Activated CD8-positive, alpha-beta T cell treated with anti-CD3 and anti-CD28 coated beads for 36 hours (primary cell): ENCODE measurements at regions not wholly inside any gene's neighbourhood (a gene's known extent, or its start where the extent isn't known, plus 50 kb on each side); places are given as distances from the start of the nearest gene placed in this dataset.

Experiments
- ATAC-seq: fragments of 200-7000 bp; cut with Tn5 transposase; one replicate; pipeline ENCODE4 v1.10.0; 2021; ENCODE audit warnings: mild to moderate bottlenecking, moderate library complexity
- CTCF ChIA-PET: fragments of 350-600 bp; sonication (Branson Sonifier 250); formaldehyde crosslinking; loops from one replicate; lab custom pipeline; 2021; ENCODE audit warnings: antibody characterized with exemption; lab: Charles Lee
- POLR2A ChIA-PET: fragments of 350-600 bp; sonication (Branson Sonifier 250); formaldehyde crosslinking; loops from one replicate; lab custom pipeline; 2021; ENCODE audit warnings: antibody characterized with exemption; lab: Charles Lee
- DNase-seq: peaks from one replicate; pipeline ENCODE4 v3.0.0-alpha.2; 2020
- H3K27ac Mint-ChIP-seq: one replicate; pipeline ENCODE4 v1.8.0; 2021; ENCODE audit warnings: mild to moderate bottlenecking, mixed read lengths
- H3K27me3 Mint-ChIP-seq: one replicate; pipeline ENCODE4 v1.8.0; 2021; ENCODE audit warnings: mixed read lengths
- H3K36me3 Mint-ChIP-seq: one replicate; pipeline ENCODE4 v1.8.0; 2021; ENCODE audit warnings: low read depth, mixed read lengths
- H3K4me1 Mint-ChIP-seq: one replicate; pipeline ENCODE4 v1.8.0; 2021; ENCODE audit warnings: low read depth, mixed read lengths
- H3K4me3 Mint-ChIP-seq: one replicate; pipeline ENCODE4 v1.8.0; 2021; ENCODE audit warnings: mild to moderate bottlenecking, moderate library complexity, mixed read lengths
- H3K9me3 Mint-ChIP-seq: one replicate; pipeline ENCODE4 v1.8.0; 2021; ENCODE audit warnings: mixed read lengths
- intact Hi-C: fragments of 100-400 bp; cut with micrococcal nuclease; formaldehyde crosslinking; loops from one replicate; pipeline ENCODE4 v1.10.0; 2022
- TF ChIP-seq, protein P1 (sequence below): fragments of 200-600 bp; IDR thresholded peaks from one replicate; pipeline ENCODE4 v1.8.0; 2022; ENCODE audit warnings: antibody characterized with exemption, mild to moderate bottlenecking

DNA sequence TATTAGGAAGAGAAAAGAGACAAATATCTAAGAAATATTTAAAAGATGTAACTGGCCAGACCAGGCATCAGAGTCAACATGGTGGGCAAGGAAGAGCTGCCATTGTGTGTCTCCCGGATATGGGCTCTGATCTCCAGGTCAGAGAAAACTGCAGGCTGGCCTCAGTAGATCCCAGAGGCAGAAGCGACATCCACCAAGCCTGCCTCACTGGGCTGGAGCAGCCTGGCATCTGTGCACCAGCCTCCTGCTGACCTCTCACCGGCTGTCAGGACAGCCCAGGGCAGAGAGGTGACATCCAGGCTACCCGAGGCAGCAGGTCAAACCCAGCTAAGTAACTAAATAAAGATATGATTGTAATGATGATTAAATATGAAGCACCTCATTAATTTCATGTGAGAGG, 162.8 kb upstream of the TNRC6C start:
- H3K4me3 Mint-ChIP-seq: no peak overlapping the region
- TF ChIP-seq, protein P1, sequence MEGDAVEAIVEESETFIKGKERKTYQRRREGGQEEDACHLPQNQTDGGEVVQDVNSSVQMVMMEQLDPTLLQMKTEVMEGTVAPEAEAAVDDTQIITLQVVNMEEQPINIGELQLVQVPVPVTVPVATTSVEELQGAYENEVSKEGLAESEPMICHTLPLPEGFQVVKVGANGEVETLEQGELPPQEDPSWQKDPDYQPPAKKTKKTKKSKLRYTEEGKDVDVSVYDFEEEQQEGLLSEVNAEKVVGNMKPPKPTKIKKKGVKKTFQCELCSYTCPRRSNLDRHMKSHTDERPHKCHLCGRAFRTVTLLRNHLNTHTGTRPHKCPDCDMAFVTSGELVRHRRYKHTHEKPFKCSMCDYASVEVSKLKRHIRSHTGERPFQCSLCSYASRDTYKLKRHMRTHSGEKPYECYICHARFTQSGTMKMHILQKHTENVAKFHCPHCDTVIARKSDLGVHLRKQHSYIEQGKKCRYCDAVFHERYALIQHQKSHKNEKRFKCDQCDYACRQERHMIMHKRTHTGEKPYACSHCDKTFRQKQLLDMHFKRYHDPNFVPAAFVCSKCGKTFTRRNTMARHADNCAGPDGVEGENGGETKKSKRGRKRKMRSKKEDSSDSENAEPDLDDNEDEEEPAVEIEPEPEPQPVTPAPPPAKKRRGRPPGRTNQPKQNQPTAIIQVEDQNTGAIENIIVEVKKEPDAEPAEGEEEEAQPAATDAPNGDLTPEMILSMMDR: no peak
- ChIA-PET CTCF (no interaction called here), POLR2A (no interaction called here)
- no peaks in the 10 kb centered on the region for H3K27me3 Mint-ChIP-seq
- H3K36me3 Mint-ChIP-seq: no peaks in the 10 kb centered on the region
- H3K27ac Mint-ChIP-seq: no peak overlapping the region
- DNase-seq (no peak), ATAC-seq (no peak)
- H3K4me1 Mint-ChIP-seq: peaks cover 2% of the 10 kb centered on the region
- intact Hi-C loops: no loop called here
- no peaks in the 10 kb centered on the region for H3K9me3 Mint-ChIP-seq

DNA sequence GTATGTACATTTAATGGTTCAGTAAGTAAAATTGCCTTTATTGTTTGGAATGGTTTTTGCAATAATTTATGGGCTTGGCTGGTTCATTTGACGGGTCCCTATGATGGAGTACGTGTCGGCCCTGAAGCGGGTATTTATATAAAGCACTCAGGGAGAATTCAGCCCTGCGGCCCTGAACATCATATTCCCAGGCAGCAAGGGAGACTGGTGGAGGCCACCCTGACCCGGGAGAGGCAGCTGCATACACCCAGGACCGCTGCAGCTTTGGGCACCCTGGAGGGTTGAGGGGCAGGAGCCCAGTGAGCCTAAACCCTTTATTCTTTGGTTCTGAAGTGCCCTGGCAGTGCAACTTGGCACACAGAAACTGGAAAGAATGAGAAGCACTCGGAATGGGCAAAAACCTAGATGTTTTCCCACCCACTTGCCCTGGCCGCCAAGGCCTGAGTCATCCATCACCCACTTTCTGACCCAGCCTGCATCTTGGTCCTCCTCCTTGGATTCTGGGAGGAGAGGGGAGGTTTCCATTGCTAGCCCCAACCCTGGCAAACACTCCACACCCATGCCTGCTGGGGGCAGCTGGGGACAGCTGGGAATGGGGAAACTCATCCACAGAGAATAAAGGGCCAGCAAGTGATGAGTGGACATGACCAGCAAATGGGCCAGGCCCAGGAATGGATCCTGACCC, 162.2 kb upstream of the TNRC6C start:
- no peaks in the 10 kb centered on the region for H3K27me3 Mint-ChIP-seq
- ATAC-seq (no peak), DNase-seq (no peak)
- no peak overlapping the region for H3K4me3 Mint-ChIP-seq
- intact Hi-C loops: no loop called here
- peaks cover 2% of the 10 kb centered on the region for H3K4me1 Mint-ChIP-seq
- TF ChIP-seq, protein P1: no peak
- no peaks in the 10 kb centered on the region for H3K9me3 Mint-ChIP-seq
- H3K36me3 Mint-ChIP-seq: no peaks in the 10 kb centered on the region
- ChIA-PET POLR2A (interaction anchor here (1.1 kb wide), 1 partner anchor 15 kb away, joined by 3 read pairs; no protein-coding TSS in a partner anchor), CTCF (no interaction called here)
- H3K27ac Mint-ChIP-seq: no peak overlapping the region

- H3K27ac Mint-ChIP-seq: no peak overlapping the region
- no peak for ATAC-seq
- peaks cover 2% of the 10 kb centered on the region for H3K4me1 Mint-ChIP-seq
Measured at GRCh38 chr17:77798031-77798430, 160.5 kb upstream of the TNRC6C start.

DNA sequence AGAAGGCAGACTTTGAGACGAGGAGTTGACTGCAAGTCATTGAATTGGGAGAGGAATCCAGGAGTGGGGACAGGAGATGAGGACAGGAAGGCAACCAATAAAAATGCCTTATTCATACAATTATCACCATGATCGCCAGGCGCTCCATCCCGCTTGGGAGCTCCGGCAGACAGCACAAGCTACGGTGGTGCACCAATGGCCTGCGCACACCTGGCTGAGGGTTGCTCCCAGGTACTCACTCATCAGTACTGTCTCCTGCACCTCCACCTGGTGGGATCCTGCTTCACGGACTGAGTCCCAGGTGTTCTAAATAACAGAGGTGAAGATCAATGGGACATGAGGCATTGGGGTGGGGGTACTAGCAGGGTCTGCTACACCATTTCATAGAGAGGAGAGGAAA, 160.0 kb upstream of the TNRC6C start:
- CTCF ChIA-PET: interaction anchor here (1.0 to 1.1 kb wide), 2 partner anchors 25 to 215 kb away, joined by 3 to 4 read pairs; no protein-coding TSS in a partner anchor
- Mint-ChIP-seq H3K9me3 (no peaks in the 10 kb centered on the region), H3K27me3 (peaks cover 3% of the 10 kb centered on the region), H3K36me3 (no peaks in the 10 kb centered on the region), H3K4me1 (peaks cover 2% of the 10 kb centered on the region), H3K27ac (no peak overlapping the region), H3K4me3 (no peak overlapping the region)
- intact Hi-C loops: no loop called here
- DNase-seq: no peak
- TF ChIP-seq, protein P1: no peak
- ATAC-seq: no peak
- POLR2A ChIA-PET: no interaction called here

More at GRCh38 chr17:77798031-77798430, 160.5 kb upstream of the TNRC6C start:
- POLR2A ChIA-PET: no interaction called here
- no peak for DNase-seq
- Mint-ChIP-seq H3K36me3 (no peaks in the 10 kb centered on the region), H3K4me3 (no peak overlapping the region), H3K9me3 (no peaks in the 10 kb centered on the region), H3K27me3 (peaks cover 3% of the 10 kb centered on the region)
- TF ChIP-seq, protein P1: no peak
- intact Hi-C loops: no loop called here
- CTCF ChIA-PET: interaction anchor here (1.0 to 1.1 kb wide), 2 partner anchors 25 to 215 kb away, joined by 3 to 4 read pairs; no protein-coding TSS in a partner anchor

GRCh38 chr17:77800816-77801215, 157.7 kb upstream of the TNRC6C start:
- ATAC-seq: no peak
- POLR2A ChIA-PET: no interaction called here
- intact Hi-C loops: no loop called here
- Mint-ChIP-seq H3K27me3 (peaks cover 3% of the 10 kb centered on the region), H3K36me3 (no peaks in the 10 kb centered on the region), H3K4me1 (no peaks in the 10 kb centered on the region), H3K4me3 (no peak overlapping the region), H3K27ac (no peak overlapping the region), H3K9me3 (no peaks in the 10 kb centered on the region)
- CTCF ChIA-PET: no interaction called here
- TF ChIP-seq, protein P1: no peak
- DNase-seq: no peak
